ENCODE measurements at regions not wholly inside any gene's neighbourhood (a gene's known extent, or its start where the extent isn't known, plus 50 kb on each side); places are given as distances from the start of the nearest gene placed in this dataset.

GRCh38 chr13:50275392-50276063 is 260.3 kb downstream of the KCNRG start:
- Histone ChIP-seq H3K27me3 (ENCODE audit: insufficient read depth, low read depth) (no peaks in the 10 kb centered on the region), H3K36me3 (ENCODE audit: low read depth) (no peaks in the 10 kb centered on the region), H3K4me3 (no peak overlapping the region), H3K27ac (no peak overlapping the region), H2AFZ (no peak overlapping the region), H3F3A (ENCODE audit: insufficient read depth, low read depth) (no peaks in the 10 kb centered on the region), H3K79me2 (ENCODE audit: low read depth) (no peaks in the 10 kb centered on the region), H3K4me1 (replicated peaks; ENCODE audit: insufficient read depth) (no peaks in the 10 kb centered on the region), H3K9me2 (ENCODE audit: insufficient read depth) (no peaks in the 10 kb centered on the region), H3K9me3 (ENCODE audit: insufficient read depth, low read depth) (peaks cover 5% of the 10 kb centered on the region; the same call in 1 of the 2 replicates), H4K20me1 (ENCODE audit: insufficient read depth) (no peaks in the 10 kb centered on the region), H3K4me2 (no peak overlapping the region)
- POLR2A ChIA-PET (ENCODE audit: unreplicated experiment), result no interaction called here
- no TSS peak for BruUV-seq (replicated peaks)
- DNase-seq, result no peak
- CTCF ChIA-PET, result no interaction called here
- TF ChIP-seq EZH2 (IDR thresholded peaks at IDR 0.05; ENCODE audit: low read depth) (no peak), CTCF (conservative IDR thresholded peaks at IDR 0.05) (no peak)
- intact Hi-C loops (cut with micrococcal nuclease; ENCODE audit: unreplicated experiment), result no loop called here

- ChIA-PET POLR2A (ENCODE audit: unreplicated experiment) (no interaction called here), CTCF (no interaction called here)
- Histone ChIP-seq H3K36me3 (ENCODE audit: low read depth) (no peaks in the 10 kb centered on the region), H3K9me3 (ENCODE audit: insufficient read depth, low read depth) (peaks cover 5% of the 10 kb centered on the region; the same call in 1 of the 2 replicates), H3K4me2 (no peak overlapping the region), H3K4me1 (replicated peaks; ENCODE audit: insufficient read depth) (no peaks in the 10 kb centered on the region), H3K27ac (no peak overlapping the region), H2AFZ (no peak overlapping the region), H3K27me3 (ENCODE audit: insufficient read depth, low read depth) (no peaks in the 10 kb centered on the region), H3F3A (ENCODE audit: insufficient read depth, low read depth) (no peaks in the 10 kb centered on the region), H4K20me1 (ENCODE audit: insufficient read depth) (no peaks in the 10 kb centered on the region), H3K79me2 (ENCODE audit: low read depth) (no peaks in the 10 kb centered on the region), H3K9me2 (ENCODE audit: insufficient read depth) (no peaks in the 10 kb centered on the region), H3K4me3 (no peak overlapping the region)
- no peak for TF ChIP-seq CTCF (conservative IDR thresholded peaks at IDR 0.05)
- no peak for TF ChIP-seq EZH2 (IDR thresholded peaks at IDR 0.05; ENCODE audit: low read depth)
- no TSS peak for BruUV-seq (replicated peaks)
- intact Hi-C loops (cut with micrococcal nuclease; ENCODE audit: unreplicated experiment), result no loop called here
- no peak for DNase-seq
Measured at GRCh38 chr13:50276550-50276949, 261.3 kb downstream of the KCNRG start.

GRCh38 chr13:50277127-50277526 is 261.9 kb downstream of the KCNRG start:
- Histone ChIP-seq H3K4me3 (no peak overlapping the region), H2AFZ (no peak overlapping the region), H3K27ac (no peak overlapping the region), H3K9me2 (ENCODE audit: insufficient read depth) (no peaks in the 10 kb centered on the region), H4K20me1 (ENCODE audit: insufficient read depth) (no peaks in the 10 kb centered on the region), H3K27me3 (ENCODE audit: insufficient read depth, low read depth) (no peaks in the 10 kb centered on the region), H3K9me3 (ENCODE audit: insufficient read depth, low read depth) (peaks cover 5% of the 10 kb centered on the region; the same call in 1 of the 2 replicates), H3F3A (ENCODE audit: insufficient read depth, low read depth) (no peaks in the 10 kb centered on the region), H3K79me2 (ENCODE audit: low read depth) (no peaks in the 10 kb centered on the region), H3K36me3 (ENCODE audit: low read depth) (no peaks in the 10 kb centered on the region), H3K4me2 (no peak overlapping the region), H3K4me1 (replicated peaks; ENCODE audit: insufficient read depth) (no peaks in the 10 kb centered on the region)
- no TSS peak for BruUV-seq (replicated peaks)
- no peak for DNase-seq
- intact Hi-C loops (cut with micrococcal nuclease; ENCODE audit: unreplicated experiment), result no loop called here
- ChIA-PET POLR2A (ENCODE audit: unreplicated experiment) (no interaction called here), CTCF (no interaction called here)
- TF ChIP-seq EZH2 (IDR thresholded peaks at IDR 0.05; ENCODE audit: low read depth), result no peak
- no peak for TF ChIP-seq CTCF (conservative IDR thresholded peaks at IDR 0.05)

Data from PC-9 (cell line).